Smooth muscle cell (in vitro differentiated cells): ENCODE measurements at regions not wholly inside any gene's neighbourhood (a gene's known extent, or its start where the extent isn't known, plus 50 kb on each side); places are given as distances from the start of the nearest gene placed in this dataset.

ENCODE experiments used
- DNase-seq: peaks from one replicate; lab custom pipeline; 2025; ENCODE audit not compliant: unreplicated experiment; lab: John Stamatoyannopoulos, UW
- H2AFZ ChIP-seq: fragments of 200-600 bp; sonication (generic); 2 replicates; pipeline ENCODE4 v1.6.0; 2016; ENCODE audit warnings: antibody characterized with exemption, low read depth, mild to moderate bottlenecking
- H3F3A ChIP-seq: fragments of 200-600 bp; sonication (generic); 2 replicates; pipeline ENCODE4 v1.6.0; 2017; ENCODE audit warnings: antibody characterized with exemption, low read depth
- H3K27ac ChIP-seq: fragments of 200-600 bp; sonication (generic); 2 replicates; pipeline ENCODE4 v1.5.1; 2016; ENCODE audit warnings: low read depth, mild to moderate bottlenecking
- H3K27me3 ChIP-seq: fragments of 200-600 bp; sonication (generic); 2 replicates; pipeline ENCODE4 v1.6.1; 2016; ENCODE audit warnings: low read depth, mild to moderate bottlenecking
- H3K36me3 ChIP-seq: fragments of 200-600 bp; sonication (generic); 2 replicates; pipeline ENCODE4 v1.5.1; 2016; ENCODE audit warnings: low read depth
- H3K4me1 ChIP-seq: fragments of 200-600 bp; sonication (generic); 2 replicates; pipeline ENCODE4 v1.5.1; 2016; ENCODE audit warnings: low read depth
- H3K4me2 ChIP-seq: fragments of 200-600 bp; sonication (generic); 2 replicates; pipeline ENCODE4 v1.6.0; 2016; ENCODE audit warnings: mild to moderate bottlenecking
- H3K4me3 ChIP-seq: fragments of 200-600 bp; sonication (generic); 2 replicates; pipeline ENCODE4 v1.5.1; 2016; ENCODE audit warnings: mild to moderate bottlenecking
- H3K79me2 ChIP-seq: fragments of 200-600 bp; sonication (generic); 2 replicates; pipeline ENCODE4 v1.6.0; 2016; ENCODE audit warnings: low read depth, mild to moderate bottlenecking
- H3K9ac ChIP-seq: fragments of 200-600 bp; sonication (generic); 2 replicates; pipeline ENCODE4 v1.6.0; 2016; ENCODE audit warnings: low read depth
- H3K9me3 ChIP-seq: fragments of 200-600 bp; sonication (generic); replicated peaks from 2 replicates; pipeline ENCODE4 v1.5.1; 2016; ENCODE audit warnings: low read depth
- H4K20me1 ChIP-seq: fragments of 200-600 bp; sonication (generic); 2 replicates; pipeline ENCODE4 v1.6.0; 2016; ENCODE audit warnings: low read depth
- CTCF ChIP-seq: fragments of 200-600 bp; sonication (generic); IDR thresholded peaks from 2 replicates; pipeline ENCODE4 v1.5.1; 2017; ENCODE audit warnings: borderline replicate concordance, mild to moderate bottlenecking, antibody characterized with exemption; ENCODE audit not compliant: insufficient read depth, poor library complexity, severe bottlenecking
- WGBS: methylation state at CpG from one replicate; pipeline ENCODE4 v1.1.7; 2016; ENCODE audit warnings: low lambda C conversion rate; 5-methylcytosine and 5-hydroxymethylcytosine counted together

- H3K4me3 ChIP-seq = peak overlapping the region; percentile 23
- no peaks in the 10 kb centered on the region for H3K79me2 ChIP-seq
- no peaks in the 10 kb centered on the region for H3K36me3 ChIP-seq
- peak overlapping the region; percentile 40 for H3K27ac ChIP-seq
- H3K9ac ChIP-seq = no peak overlapping the region
- DNase-seq = no peak
- H2AFZ ChIP-seq = no peak overlapping the region
- H4K20me1 ChIP-seq = no peaks in the 10 kb centered on the region
- no peaks in the 10 kb centered on the region for H3K9me3 ChIP-seq
- H3K4me1 ChIP-seq = peaks cover 9% of the 10 kb centered on the region
- WGBS = 80% methylated on average over 3 of the region's 3 CpGs
- no peak for TF ChIP-seq CTCF
- no peaks in the 10 kb centered on the region for H3F3A ChIP-seq
- H3K4me2 ChIP-seq = no peak overlapping the region
- H3K27me3 ChIP-seq = no peaks in the 10 kb centered on the region
These were observed 239.3 kb downstream of the GRIA2 start for GRCh38 chr4:157459785-157460184.

- no peaks in the 10 kb centered on the region for H3K27me3 ChIP-seq
- no peaks in the 10 kb centered on the region for H4K20me1 ChIP-seq
- H3K9me3 ChIP-seq = no peaks in the 10 kb centered on the region
- no peak overlapping the region for H3K4me2 ChIP-seq
- no peak overlapping the region for H3K4me3 ChIP-seq
- H3F3A ChIP-seq = no peaks in the 10 kb centered on the region
- WGBS = 76% methylated on average over 3 of the region's 3 CpGs
- H3K27ac ChIP-seq = no peak overlapping the region
- H3K9ac ChIP-seq = no peak overlapping the region
- H3K36me3 ChIP-seq = no peaks in the 10 kb centered on the region
- DNase-seq = no peak
- no peaks in the 10 kb centered on the region for H3K4me1 ChIP-seq
- no peak overlapping the region for H2AFZ ChIP-seq
- no peaks in the 10 kb centered on the region for H3K79me2 ChIP-seq
- TF ChIP-seq CTCF = no peak
These were observed 226.7 kb downstream of the GRIA2 start for GRCh38 chr4:157447195-157447594.

GRCh38 chr4:157444014-157444413 lies 223.5 kb downstream of the GRIA2 start:
- Histone ChIP-seq H2AFZ (no peak overlapping the region), H3F3A (no peaks in the 10 kb centered on the region), H3K27me3 (no peaks in the 10 kb centered on the region), H3K4me2 (no peak overlapping the region), H3K9ac (no peak overlapping the region), H3K4me1 (no peaks in the 10 kb centered on the region), H4K20me1 (no peaks in the 10 kb centered on the region), H3K27ac (no peak overlapping the region), H3K9me3 (no peaks in the 10 kb centered on the region), H3K36me3 (no peaks in the 10 kb centered on the region), H3K4me3 (no peak overlapping the region), H3K79me2 (no peaks in the 10 kb centered on the region)
- DNase-seq = no peak
- TF ChIP-seq CTCF = no peak
- 94% methylated on average over 9 of the region's 9 CpGs for WGBS

- Histone ChIP-seq H4K20me1 (no peaks in the 10 kb centered on the region), H3K36me3 (no peaks in the 10 kb centered on the region), H3K4me3 (no peak overlapping the region), H3K9me3 (no peaks in the 10 kb centered on the region), H3K79me2 (no peaks in the 10 kb centered on the region), H3F3A (no peaks in the 10 kb centered on the region), H3K9ac (no peak overlapping the region), H3K4me2 (no peak overlapping the region), H3K4me1 (no peaks in the 10 kb centered on the region), H3K27ac (no peak overlapping the region), H3K27me3 (no peaks in the 10 kb centered on the region), H2AFZ (no peak overlapping the region)
- TF ChIP-seq CTCF = no peak
- DNase-seq = no peak
- 91% methylated on average over 5 of the region's 5 CpGs for WGBS
These were observed 223.0 kb downstream of the GRIA2 start for GRCh38 chr4:157443537-157443936.
